GM04503 (cell line): ENCODE measurements at regions not wholly inside any gene's neighbourhood (a gene's known extent, or its start where the extent isn't known, plus 50 kb on each side); places are given as distances from the start of the nearest gene placed in this dataset.
"Not testable (repeated sequence)": the region's sequence is repeated elsewhere in the genome, so short reads cannot be mapped to it uniquely, and the experiment has no call there.

Experiments used
- DNase-seq: peaks from one replicate; pipeline ENCODE4 v3.0.0-alpha.2; 2012; ENCODE audit warnings: low read depth

DNA sequence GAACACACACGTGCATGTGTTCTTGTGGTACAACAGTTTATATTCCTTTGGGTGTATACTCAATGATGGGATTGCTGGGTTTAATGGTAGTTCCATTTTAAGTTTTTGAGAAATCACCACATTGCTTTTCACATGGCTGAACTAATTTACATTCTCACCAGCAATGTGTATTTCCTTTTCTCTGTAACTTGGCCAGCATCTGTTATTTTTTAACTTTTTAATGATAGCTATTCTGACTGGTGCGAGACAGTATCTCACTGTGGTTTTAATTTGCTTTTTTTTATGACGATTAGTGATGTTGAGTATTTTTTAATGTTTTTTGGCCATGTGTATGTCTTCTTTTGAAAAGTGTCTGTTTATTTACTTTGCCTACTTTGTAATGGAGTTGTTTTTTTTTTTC is 256.6 kb downstream of the ZWINT start:
- no peak for DNase-seq

DNA sequence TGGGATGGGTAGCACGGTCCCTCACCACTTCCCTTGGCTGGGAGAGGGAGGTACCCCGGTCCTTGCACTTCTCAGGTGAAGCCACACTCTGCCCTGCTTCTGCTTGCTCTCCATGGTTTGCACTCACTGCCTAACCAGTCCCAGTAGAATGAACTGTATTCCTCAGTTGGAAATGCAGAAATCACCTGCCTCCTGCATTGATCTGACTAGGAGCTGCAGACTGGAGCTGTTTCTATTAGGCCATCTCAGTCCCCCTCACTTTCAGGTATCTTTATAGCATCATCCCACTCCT is 264.9 kb downstream of the ZWINT start:
- no peak for DNase-seq

- no peak for DNase-seq
These were observed 265.4 kb downstream of the ZWINT start for GRCh38 chr10:56095506-56096225.

DNA sequence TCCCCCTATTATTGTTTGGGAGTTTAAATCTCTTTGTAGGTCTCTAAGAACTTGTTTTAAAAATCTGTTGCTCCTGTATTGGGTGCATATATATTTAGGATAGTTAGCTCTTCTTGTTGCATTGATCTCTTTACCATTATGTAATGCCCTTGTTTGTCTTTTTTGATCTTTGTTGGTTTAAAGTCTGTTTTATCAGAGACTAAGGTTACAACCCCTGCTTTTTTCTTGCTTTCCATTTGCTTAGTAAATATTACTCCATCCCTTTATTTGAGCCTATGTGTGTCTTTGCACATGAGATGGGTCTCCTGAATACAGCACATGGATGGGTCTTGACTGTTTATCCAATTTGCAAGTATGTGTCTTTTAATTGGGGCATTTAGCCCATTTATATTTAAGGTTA is 267.4 kb downstream of the ZWINT start:
- not testable (repeated sequence) for DNase-seq

GRCh38 chr10:56091872-56092271 is 269.2 kb downstream of the ZWINT start:
- no peak for DNase-seq

- DNase-seq: no peak
These were observed 270.0 kb downstream of the ZWINT start for GRCh38 chr10:56090914-56091540.

- no peak for DNase-seq
These were observed 275.5 kb downstream of the ZWINT start for GRCh38 chr10:56085406-56086122.

GRCh38 chr10:56082169-56082568 is 278.9 kb downstream of the ZWINT start:
- DNase-seq: no peak

DNA sequence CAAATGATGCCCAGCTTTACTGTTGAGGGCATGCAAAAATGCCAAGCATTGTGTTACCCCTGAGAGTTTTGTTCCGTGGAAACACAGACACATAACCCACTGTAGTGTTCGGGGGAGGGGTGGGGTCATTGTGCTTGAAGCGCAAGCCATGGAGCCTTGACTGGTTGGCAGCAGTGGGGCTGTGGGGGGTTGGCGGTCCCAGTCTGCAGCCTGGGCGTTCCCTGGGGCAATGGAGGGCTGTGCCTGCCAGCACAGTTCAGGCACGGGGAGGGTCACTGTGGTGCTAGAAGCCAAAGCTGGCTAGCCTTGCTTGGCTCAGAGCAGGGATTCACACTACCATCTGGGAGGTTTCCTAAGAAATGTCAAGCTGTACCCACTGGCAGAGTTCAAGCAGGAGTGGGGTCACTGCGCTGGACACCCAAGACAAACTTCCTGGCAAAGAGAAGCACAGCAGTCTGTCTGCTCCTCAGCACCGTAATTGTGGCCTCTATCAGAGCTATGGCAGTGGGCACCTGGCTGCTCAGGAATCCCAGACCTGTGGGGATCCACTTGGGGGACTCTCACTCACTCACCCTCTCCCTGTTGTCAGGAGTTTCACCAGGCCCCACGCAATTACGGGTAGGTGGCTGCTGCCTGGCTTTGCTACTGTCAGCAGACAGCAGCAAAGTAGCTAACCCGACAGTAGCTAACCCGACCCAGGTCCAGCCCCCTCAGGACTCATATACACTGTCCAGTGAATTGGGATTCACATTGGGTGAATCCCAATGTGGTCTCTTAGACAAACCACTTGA is 292.4 kb downstream of the ZWINT start:
- DNase-seq: no peak

GRCh38 chr10:56068040-56068439 is 293.0 kb downstream of the ZWINT start:
- DNase-seq: no peak

DNA sequence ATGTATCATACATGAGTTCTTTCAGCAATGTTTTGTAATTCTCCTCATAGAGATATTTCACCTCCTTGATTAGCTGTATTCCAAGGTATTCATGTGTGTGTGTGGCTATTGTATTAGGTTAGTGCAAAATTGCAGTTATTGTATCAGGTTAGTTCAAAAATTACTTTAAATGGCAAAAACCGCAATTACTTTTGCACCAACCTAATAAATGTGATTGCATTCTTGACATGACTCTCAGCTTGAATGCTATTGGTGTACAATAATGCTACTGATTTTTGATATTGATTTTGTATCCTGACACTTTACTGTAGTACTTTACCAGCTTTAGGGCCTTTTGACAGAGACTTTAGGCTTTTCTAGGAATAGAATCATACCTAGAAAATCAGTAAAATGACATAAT is 297.4 kb downstream of the ZWINT start:
- no peak for DNase-seq

- no peak for DNase-seq
These were observed 303.2 kb downstream of the ZWINT start for GRCh38 chr10:56057860-56058259.

- no peak for DNase-seq
These were observed 325.6 kb downstream of the ZWINT start for GRCh38 chr10:56035489-56035888.

DNA sequence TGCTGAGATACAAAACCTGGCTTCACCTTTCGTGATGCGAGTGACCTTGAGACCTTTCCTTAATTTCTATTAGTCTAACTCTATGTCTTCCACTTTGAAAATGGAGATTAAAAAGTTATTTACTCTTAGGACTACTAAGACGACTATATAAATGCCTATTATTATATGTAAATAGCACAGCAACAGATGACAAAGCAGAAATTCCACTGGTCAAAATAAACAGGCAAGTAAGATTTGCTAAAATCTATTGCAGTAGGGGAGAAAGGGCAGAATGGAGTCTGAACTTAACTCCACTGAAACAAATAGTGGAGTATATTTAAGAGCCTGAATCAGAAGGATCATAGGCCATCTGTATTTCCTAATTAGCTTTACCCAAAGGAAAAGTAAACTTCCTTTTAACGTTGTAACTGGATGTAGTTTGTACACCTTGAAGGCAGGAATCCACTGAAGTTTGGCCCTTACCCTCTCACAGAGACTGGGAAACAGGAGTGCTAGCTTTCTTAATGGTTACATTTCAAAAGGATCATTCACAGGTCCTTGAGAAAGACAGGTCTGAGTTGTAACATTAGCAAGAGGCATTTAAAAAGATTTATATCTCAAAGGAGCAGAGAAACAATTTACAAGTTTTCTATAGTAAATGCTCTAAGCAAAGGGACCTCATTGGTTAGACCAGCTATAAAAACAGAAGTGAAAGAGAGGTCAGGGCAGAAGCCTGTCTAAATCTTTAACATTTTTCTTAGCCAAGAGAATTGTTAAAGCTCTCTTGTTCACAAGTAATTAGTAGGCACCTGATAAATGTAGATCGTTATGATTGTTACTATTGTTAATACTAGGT is 332.5 kb downstream of the ZWINT start:
- no peak for DNase-seq

- DNase-seq: no peak
These were observed 349.0 kb downstream of the ZWINT start for GRCh38 chr10:56012101-56012500.

DNA sequence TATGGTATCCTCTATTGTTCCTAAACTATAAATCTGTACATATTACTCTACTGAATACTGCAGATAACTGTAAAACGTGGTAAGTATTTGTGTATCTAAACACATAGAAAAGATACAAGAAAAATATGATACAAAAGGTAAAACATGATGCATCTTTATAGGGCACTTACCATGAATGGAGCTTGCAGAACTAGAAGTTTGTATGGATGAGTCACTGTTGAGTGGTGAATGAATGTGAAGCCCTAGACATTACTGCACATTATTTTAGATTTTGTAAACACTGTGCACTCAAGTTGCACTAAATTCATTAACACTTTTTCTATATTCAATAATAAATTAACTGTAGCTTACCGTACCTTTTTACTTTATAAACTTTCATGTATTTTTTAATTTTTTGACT is 357.5 kb downstream of the ZWINT start:
- no peak for DNase-seq

GRCh38 chr10:55989188-55989587 is 371.9 kb downstream of the ZWINT start:
- DNase-seq: no peak

GRCh38 chr10:55979203-55979602 is 381.9 kb downstream of the ZWINT start:
- no peak for DNase-seq

GRCh38 chr10:55966101-55966500 is 395.0 kb downstream of the ZWINT start:
- no peak for DNase-seq

DNA sequence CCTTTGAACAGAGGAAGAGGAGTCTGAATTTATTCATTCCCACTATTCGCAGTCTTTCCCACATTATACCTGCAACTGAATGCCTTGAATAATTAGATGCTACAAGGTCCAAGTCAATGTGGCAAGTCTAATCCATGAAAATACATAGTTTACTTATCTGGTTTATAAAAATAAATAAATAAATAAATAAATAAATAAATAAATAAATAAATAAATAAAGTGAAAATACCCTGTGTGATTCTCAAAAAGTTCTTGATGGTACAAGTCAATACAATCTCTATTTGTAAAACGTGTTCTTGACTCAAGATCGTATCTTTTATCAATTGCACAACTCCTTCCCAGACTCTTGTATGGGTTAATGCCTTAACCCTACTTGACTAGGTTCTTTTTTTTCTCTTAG is 417.7 kb downstream of the ZWINT start:
- DNase-seq: no peak

- no peak for DNase-seq
These were observed 431.8 kb downstream of the ZWINT start for GRCh38 chr10:55929291-55929690.
